G401 (cell line): ENCODE measurements at regions not wholly inside any gene's neighbourhood (a gene's known extent, or its start where the extent isn't known, plus 50 kb on each side); places are given as distances from the start of the nearest gene placed in this dataset.
A peak's percentile ranks its signal among the peaks of the same experiment; 100 is the strongest.

Experiments used
- DNase-seq: peaks from one replicate; pipeline ENCODE4 v3.0.0-alpha.2; 2015; ENCODE audit warnings: low spot score
- in situ Hi-C: cut with HindIII; loops from 2 replicates; pipeline ENCODE4 v1.10.0; 2016; ENCODE audit warnings: low sequenced_read_pairs, mixed read lengths

DNA sequence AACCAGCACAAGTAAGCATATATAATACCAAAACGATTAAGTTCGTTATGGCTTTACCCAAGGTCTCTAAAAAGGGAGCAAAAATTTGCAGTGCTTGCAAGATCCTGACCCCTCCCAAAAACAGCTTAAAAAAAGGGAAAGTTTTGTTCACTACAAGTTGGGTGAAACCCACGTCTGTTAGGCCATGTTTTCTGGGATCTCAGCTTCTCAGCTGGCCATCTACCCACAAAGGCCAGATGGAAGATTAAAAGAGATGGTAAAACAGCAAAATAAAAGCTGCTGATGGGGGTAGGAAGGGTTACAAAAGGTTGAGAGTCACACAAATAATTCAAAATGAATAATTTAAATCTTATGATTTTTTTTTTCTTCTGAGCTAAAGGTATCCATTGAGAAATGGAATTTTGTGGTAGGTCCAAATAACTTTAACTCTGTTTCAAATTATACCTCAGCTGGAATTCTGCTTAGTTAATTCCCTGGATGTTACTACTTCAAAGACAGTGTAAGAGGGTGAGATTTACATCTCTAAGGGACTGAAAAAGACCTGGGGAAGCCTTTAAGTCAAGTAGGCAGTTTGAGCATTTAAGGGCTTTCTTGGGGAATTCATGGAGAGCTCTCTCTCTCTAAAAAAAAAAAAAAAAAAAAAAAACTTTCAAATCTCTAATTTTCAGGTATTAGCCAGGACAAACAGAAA lies 185.6 kb upstream of the NAV3 start:
- no peak for DNase-seq
- in situ Hi-C loops: no loop called here

GRCh38 chr12:77642246-77642645 lies 188.4 kb upstream of the NAV3 start:
- DNase-seq: no peak
- in situ Hi-C loops: no loop called here

- in situ Hi-C loops: no loop called here
- no peak for DNase-seq
Measured at GRCh38 chr12:77640356-77640755, 190.3 kb upstream of the NAV3 start.

- DNase-seq: no peak
- in situ Hi-C loops: no loop called here
Measured at GRCh38 chr12:77630790-77631445, 199.8 kb upstream of the NAV3 start.

DNA sequence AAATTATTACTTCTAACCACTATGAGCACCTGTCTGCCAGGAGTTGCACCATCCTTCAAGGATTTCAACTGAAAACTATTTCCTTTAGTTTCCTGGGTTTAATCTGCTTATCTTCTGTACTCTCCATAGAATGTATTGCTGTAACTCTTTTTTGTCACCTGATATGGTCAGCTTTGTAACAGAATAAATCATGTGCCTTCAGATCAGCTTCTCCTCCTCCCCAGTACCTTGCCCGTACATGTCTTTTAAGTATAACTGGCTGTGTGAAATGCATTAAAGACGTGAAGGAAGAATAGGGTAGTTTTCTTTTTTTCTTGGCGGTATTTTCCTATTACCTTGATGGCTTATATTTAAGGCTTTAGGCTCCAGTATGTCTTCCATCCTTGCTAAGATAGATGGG lies 200.3 kb upstream of the NAV3 start:
- in situ Hi-C loops: no loop called here
- DNase-seq: no peak

DNA sequence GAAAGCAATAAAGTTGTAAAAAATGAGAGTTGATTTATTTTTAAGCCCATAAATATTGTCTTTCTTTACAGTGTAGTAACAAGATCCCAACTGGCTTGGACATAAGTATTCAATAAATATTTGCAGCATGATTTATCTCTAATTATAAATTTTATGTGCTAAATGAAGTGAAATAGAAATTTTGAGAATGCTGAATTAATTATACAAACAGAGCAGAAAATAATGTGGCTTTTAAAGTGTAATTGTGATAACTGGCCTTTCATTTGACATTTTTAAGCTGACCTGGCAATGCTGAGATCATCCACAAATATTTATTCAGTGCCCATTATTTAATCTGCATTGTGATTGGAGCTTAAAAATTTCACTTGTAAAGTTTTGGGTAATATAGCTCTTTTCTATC lies 201.6 kb upstream of the NAV3 start:
- in situ Hi-C loops: no loop called here
- no peak for DNase-seq

DNA sequence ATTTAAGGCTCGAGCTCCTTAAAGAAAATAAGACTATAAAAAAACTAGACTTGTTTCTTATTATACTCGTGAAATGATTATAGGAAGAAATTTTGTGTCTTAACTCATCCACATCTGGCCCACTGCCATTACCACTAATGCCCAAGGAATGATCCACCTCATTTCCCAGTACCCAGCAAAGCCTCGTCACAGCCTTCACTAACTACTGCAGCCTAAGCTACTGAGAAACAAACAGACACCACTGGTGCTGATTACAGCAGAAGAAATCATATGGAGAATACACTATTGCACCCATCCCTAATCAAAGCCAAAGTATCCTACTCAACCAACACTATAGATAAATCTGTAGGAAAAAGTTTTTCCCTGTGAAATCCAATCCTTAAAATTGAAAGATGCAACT lies 205.3 kb upstream of the NAV3 start:
- DNase-seq: no peak
- in situ Hi-C loops: no loop called here

GRCh38 chr12:77619425-77619824 lies 211.3 kb upstream of the NAV3 start:
- in situ Hi-C loops: no loop called here
- DNase-seq: no peak

DNA sequence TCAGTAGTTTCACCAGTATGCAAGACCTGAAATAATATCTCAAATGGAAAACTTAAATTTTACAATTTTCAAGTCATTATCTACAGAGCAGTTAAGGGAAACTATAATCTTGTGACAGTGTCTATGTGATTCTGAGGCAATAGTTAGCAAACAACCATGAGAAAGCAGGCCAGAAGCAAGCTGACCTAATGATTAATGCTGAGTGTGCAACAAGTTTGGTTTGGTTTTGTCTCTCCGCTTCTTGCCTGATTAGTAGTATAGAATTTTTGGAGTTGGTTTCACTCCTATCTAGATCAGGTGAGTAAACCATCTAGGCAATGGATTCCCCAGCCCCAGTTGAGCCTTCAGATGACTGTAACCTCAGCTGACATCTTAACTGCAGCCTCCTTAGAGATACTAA lies 212.9 kb upstream of the NAV3 start:
- no peak for DNase-seq
- in situ Hi-C loops: no loop called here

- DNase-seq: no peak
- in situ Hi-C loops: no loop called here
Measured at GRCh38 chr12:77615332-77615731, 215.4 kb upstream of the NAV3 start.

GRCh38 chr12:77613411-77613810 lies 217.3 kb upstream of the NAV3 start:
- in situ Hi-C loops: no loop called here
- no peak for DNase-seq

- in situ Hi-C loops: no loop called here
- no peak for DNase-seq
Measured at GRCh38 chr12:77610446-77610845, 220.2 kb upstream of the NAV3 start.

DNA sequence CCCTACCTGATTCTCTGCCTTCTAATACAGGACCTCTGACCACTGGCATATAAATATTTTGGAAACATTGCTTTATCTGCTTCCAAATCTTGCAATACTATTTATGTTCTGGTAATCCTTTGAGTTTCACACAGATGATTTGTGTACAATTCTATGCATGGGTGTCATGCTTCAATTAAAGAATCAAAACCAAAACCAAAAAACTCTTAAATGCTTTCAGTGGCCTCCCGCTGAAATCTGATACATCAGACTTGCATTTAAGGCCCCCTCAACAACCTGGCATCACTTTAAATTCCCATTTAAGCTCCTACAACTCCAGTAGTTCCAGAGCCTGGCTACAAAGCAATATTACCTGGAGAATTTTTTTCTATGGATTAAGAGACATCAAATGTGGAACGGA lies 221.7 kb upstream of the NAV3 start:
- DNase-seq: no peak
- in situ Hi-C loops: no loop called here

DNA sequence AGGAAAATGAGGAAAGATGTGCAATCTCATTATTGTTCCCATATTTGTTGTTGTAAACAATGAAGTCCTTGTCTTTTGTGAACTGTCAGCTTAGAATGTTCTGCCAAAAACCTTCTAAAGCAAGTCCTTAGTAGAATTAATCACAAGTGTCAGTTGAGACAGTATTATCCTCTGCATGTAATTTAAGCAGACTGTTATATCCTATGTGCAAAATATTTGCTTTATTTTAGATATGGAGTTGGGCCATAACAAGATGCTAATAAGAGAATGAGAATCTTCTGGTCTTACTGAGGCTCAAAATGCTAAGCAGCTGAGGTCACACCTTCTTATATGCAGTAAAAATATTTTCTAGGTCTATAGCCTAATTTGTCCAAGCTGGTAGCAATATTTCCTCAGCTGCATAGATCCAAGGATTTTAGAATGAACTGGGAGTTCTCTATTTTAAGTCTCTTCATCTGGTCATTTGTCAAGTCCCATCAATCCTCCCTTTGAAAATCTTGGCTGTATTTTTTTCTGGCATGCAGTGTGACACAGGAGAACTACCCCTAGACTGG lies 222.3 kb upstream of the NAV3 start:
- in situ Hi-C loops: no loop called here

DNA sequence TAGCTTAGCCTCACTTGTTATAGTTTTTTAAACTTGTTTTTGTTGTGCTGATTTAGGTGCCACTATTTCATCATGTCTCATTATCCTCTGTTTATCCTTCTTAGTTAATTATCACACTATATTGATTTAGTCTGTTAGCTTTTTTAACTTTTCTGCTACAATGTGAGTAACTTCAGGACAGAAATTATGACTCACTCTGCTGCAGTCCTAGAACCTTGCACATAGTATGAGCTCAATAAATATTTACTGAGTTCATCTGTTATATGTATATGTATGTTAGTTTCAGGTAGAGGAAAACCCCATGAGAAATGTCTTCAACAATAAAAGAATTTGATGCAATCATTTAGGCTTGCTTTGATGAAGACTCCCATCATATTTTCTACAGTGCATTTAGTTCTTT lies 224.3 kb upstream of the NAV3 start:
- DNase-seq: no peak
- in situ Hi-C loops: no loop called here

More for the DNA sequence above, 222.3 kb upstream of the NAV3 start:
- DNase-seq: peak; percentile 35

DNA sequence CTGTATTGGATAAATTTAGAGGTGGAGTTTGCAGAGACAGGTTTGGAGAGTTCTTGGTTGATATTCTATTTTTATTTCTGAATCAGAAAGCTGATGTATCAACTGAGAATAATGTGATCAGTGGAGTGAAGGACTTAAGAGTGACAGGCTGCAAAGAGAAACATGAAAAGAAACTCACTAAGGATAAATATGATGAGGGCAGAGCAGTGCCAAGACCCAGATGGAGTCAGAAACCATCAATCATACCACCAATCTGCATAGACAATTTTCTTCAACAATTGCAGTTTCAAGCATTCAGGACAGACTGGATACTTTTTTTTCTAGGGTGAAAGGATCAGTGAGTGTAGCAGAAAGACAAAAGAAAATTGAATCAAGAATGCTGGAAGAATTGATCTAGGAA lies 226.7 kb upstream of the NAV3 start:
- DNase-seq: no peak
- in situ Hi-C loops: no loop called here

GRCh38 chr12:77601069-77601468 lies 229.6 kb upstream of the NAV3 start:
- no peak for DNase-seq
- in situ Hi-C loops: no loop called here

- no peak for DNase-seq
- in situ Hi-C loops: no loop called here
Measured at GRCh38 chr12:77600468-77600843, 230.2 kb upstream of the NAV3 start.

GRCh38 chr12:77599782-77600467 lies 230.8 kb upstream of the NAV3 start:
- no peak for DNase-seq
- in situ Hi-C loops: no loop called here

GRCh38 chr12:77594366-77594765 lies 236.3 kb upstream of the NAV3 start:
- in situ Hi-C loops: no loop called here

More at GRCh38 chr12:77594366-77594765, 236.3 kb upstream of the NAV3 start:
- DNase-seq: no peak
